HG03139 (cell line): ENCODE measurements at regions not wholly inside any gene's neighbourhood (a gene's known extent, or its start where the extent isn't known, plus 50 kb on each side); places are given as distances from the start of the nearest gene placed in this dataset.

Experiments
- ATAC-seq: cut with Tn5 transposase; IDR thresholded peaks from one replicate; pipeline ENCODE4 v1.9.1; 2021; ENCODE audit not compliant: unreplicated experiment

DNA sequence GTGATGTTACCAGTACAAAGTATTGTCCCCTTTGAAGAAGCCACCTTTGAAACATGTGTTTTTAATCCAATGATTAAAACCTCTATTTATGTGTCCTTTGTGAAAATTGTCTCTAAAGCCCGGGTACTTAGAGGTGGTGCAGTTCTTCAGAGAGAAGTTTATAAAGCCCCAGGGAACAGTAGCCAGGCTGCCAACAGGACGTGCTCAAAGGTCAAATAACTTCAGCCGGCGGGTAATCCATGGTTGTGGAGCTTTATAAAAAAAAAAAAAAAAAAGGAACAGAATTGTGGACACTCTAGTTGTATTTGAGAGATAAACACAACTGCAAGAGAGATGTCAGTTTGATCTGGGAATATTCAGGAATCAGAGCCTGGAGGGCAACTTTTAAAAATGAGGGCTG lies 57.9 kb upstream of the CTNND2 start:
- ATAC-seq = no peak

DNA sequence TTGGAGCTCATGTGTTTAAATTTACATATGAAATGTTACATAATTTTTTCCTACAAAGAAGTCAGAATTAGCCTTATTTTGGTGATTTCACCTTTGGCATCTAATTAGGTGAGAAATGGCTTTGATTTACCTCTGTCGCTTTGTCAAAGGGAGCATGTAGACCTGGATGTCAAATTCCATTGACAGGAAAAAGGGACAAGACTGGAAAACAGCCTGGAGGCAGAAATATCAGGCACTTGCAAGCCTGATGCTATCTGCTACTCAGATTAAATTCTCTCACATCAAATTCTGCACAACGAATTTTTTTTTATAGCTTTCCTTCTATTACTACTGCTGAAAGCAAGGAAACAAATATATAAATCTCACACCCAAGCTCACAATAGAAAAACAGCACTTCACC lies 54.1 kb upstream of the CTNND2 start:
- no peak for ATAC-seq

DNA sequence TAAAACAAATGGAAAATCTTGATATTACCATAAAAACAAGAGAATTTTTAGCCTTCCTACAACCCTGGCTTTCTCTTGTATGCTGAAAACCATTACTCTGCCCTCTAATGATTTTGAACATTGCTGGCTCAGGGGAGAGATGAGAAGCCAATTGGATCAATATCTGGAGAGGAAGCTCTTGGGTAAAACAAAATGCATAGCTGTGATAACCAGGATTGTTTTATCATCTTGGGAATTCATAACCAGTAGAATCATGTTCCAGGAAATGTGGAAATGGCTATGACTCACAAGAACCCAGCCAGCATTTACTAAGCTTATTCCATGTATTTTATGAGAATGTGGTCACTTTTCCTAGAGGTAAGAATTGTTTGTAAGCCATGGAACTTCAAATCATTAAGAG lies 51.1 kb upstream of the CTNND2 start:
- no peak for ATAC-seq
